H1 (cell line): ENCODE measurements at regions not wholly inside any gene's neighbourhood (a gene's known extent, or its start where the extent isn't known, plus 50 kb on each side); places are given as distances from the start of the nearest gene placed in this dataset.

Source experiments
- ATF2 ChIP-seq: IDR thresholded peaks from 2 replicates; pipeline ENCODE4 v1.6.1; 2012; ENCODE audit warnings: low read length, inconsistent platforms

- no peak for TF ChIP-seq ATF2
Measured at GRCh38 chrX:20686256-20686655, 419.5 kb upstream of the RPS6KA3 start (continued).
